ENCODE measurements at regions not wholly inside any gene's neighbourhood (a gene's known extent, or its start where the extent isn't known, plus 50 kb on each side); places are given as distances from the start of the nearest gene placed in this dataset.

DNA sequence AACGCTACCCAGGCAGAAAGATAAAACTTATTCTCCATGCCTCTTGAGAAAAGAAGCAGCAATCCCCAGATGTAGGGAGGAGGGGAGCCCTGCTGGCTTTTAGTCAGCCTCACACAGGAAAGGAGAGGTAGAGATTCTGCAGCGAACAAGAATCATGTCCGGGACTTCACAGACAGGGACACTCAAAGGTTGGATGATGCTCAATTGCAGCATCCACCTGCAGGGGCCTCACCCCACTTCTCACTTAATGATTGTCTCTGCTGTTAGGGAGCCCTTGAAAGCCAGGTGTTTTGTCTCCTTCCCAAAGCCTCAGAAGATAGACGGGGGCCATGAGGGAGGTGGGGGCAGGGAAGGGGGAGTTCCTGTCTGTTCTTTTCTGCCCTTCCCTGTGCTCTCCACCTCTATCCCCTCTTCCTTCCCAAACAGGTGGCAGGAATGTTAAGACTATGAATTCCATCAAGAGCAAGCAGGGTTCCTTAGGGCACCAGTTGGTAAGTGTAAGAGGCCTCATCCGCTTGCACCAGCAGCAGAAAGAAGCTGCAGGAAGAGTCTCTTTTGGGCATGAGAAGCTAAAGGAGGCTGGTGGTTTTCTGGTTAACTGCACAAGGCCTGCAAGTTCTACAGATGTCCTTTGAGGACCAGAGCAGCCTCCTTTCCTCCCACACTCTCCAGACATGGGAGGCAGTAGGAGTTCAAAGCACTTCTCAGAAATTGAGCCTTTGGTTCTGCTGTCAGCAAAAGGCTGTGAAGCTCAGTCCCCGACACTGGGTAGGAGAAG lies 154.7 kb upstream of the TNP1 start:
- TF ChIP-seq POU2F2 (IDR thresholded peaks at IDR 0.05; ENCODE audit: low read depth, low read length) = no peak
- no peak for TF ChIP-seq POLR2AphosphoS5 (IDR thresholded peaks at IDR 0.05; ENCODE audit: low read depth, low read length)
